GM18498 (cell line): ENCODE measurements at regions not wholly inside any gene's neighbourhood (a gene's known extent, or its start where the extent isn't known, plus 50 kb on each side); places are given as distances from the start of the nearest gene placed in this dataset.
A peak's percentile ranks its signal among the peaks of the same experiment; 100 is the strongest.

Source experiments
- ATAC-seq: cut with Tn5 transposase; IDR thresholded peaks from one replicate; pipeline ENCODE4 v1.9.1; 2021; ENCODE audit warnings: mild to moderate bottlenecking, moderate library complexity; ENCODE audit not compliant: unreplicated experiment

GRCh38 chrX:57848857-57849256, 61.4 kb downstream of the ZXDA start:
- ATAC-seq = no peak

GRCh38 chrX:57822818-57823217, 87.4 kb downstream of the ZXDA start:
- no peak for ATAC-seq

GRCh38 chrX:57822398-57822797, 87.9 kb downstream of the ZXDA start:
- no peak for ATAC-seq

DNA sequence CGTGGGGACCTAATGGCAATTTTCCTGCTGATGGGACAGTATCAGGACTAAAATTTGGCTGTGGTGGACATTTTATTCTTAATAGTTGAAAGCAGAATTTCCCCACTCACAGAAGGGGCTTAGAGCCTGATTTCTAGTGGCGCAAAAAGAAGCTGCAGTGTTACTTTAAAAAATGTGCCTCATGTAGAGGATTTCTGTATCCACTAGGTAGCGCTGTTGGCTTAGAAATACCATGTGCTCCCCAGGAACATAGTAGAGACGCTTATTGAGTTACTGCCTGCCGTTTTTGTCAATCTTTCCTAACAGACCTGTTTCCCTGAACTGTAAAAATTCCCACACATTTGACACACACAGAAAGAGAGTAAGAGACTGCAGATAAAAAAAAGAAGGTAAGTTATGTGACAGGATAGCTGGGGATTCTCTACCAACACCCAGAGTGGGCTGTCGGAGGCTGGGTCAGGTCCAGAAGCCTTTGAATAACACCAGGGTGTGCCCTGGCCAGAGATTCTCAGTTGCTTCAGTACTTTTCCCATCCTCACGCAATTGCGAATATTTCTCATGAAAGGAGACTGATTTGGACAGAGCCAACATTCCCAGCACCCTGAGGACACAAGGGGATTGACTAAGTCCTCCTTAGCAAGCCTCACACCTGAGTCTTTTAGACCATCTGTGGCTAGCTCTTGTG, 88.4 kb downstream of the ZXDA start:
- peak; percentile 58 for ATAC-seq

- ATAC-seq = no peak
These were observed 93.0 kb downstream of the ZXDA start for GRCh38 chrX:57817302-57817701.

DNA sequence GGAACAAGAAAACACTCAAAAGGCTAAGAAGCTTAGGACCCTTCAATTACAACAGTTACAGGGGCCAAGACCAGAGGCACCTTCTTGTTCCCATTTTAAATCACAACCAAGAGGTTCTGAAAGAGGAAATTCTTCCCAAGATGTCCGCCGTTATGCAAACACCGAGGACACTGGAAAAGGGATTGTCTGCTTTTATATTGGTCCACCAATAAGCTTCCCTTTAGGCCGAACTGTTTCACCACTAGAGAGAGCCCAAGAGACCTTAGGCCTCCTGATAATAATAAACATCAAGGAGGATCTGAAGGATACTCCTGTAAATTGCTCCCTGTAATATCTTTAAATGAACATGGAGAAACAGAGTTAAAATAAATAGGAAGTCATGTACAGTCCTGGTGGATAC, 92.6 kb upstream of the NLRP2B start:
- no peak for ATAC-seq

- no peak for ATAC-seq
These were observed 91.6 kb upstream of the NLRP2B start for GRCh38 chrX:57771689-57772088.

GRCh38 chrX:57752866-57753265, 72.8 kb upstream of the NLRP2B start:
- ATAC-seq = no peak

DNA sequence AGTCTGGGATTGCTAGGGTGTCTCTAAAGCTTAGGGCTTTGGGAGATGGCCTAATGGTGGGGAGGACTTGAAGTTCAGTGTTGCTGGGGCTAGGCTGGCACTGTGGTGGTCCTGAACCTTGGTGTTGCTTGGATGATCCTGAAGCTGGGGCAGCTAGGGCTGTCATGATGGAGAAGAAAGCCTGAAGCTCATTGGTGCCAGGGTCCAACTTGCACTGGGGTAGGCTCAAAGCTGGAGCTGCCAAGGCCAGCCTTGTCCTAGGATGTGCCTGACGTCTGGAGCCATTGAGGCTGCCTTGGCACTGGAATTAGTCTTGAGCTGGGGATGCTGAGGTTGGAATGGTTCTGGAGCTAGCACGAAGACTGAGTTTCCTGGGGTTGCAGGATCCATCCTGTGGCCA, 61.0 kb upstream of the NLRP2B start:
- ATAC-seq = no peak

DNA sequence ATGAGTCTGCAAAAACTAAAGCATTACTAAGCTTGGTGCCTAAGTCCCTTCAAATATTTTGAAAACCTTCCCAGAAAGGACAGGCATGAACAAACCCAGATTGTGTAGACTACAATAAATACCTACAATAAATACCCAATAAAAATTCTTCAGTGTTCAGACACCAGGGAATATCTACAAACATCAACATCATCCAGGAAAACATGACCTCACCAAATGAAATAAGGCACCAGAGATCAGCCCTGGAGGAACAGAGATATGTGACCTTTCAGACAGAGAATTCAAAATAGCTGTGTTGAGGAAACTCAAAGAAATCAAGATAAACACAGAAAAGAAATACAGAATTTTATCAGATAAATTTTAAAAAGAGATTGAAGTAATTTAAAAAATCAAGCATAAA, 57.8 kb upstream of the NLRP2B start:
- ATAC-seq = no peak
